HEK293T (cell line): ENCODE measurements at regions not wholly inside any gene's neighbourhood (a gene's known extent, or its start where the extent isn't known, plus 50 kb on each side); places are given as distances from the start of the nearest gene placed in this dataset.

Experiments used
- CTCF ChIA-PET: fragments of 350-600 bp; formaldehyde crosslinking; extraction: SDS; loops from one replicate; lab custom pipeline; 2021; ENCODE audit warnings: antibody characterized with exemption, inconsistent platforms; lab: Yijun Ruan, JAX
- POLR2A ChIA-PET: fragments of 350-600 bp; formaldehyde crosslinking; extraction: SDS; loops from one replicate; lab custom pipeline; 2020; ENCODE audit warnings: antibody characterized with exemption, inconsistent platforms; lab: Yijun Ruan, JAX
- DNase-seq: peaks from one replicate; pipeline ENCODE4 v3.0.0; 2012; ENCODE audit warnings: mixed read lengths; ENCODE audit errors: extremely low spot score
- ARNT ChIP-seq: fragments of 450-650 bp; IDR thresholded peaks from 2 replicates; pipeline ENCODE4 v1.6.1; 2017; ENCODE audit warnings: mild to moderate bottlenecking
- BHLHE40 ChIP-seq: fragments of 450-650 bp; IDR thresholded peaks from 2 replicates; pipeline ENCODE4 v1.6.1; 2016; ENCODE audit warnings: mild to moderate bottlenecking, moderate library complexity, borderline replicate concordance
- CTBP1 ChIP-seq: fragments of 450-650 bp; IDR thresholded peaks from 2 replicates; pipeline ENCODE4 v1.6.1; 2016; ENCODE audit warnings: borderline replicate concordance
- ELF4 ChIP-seq: fragments of 450-650 bp; IDR thresholded peaks from 2 replicates; pipeline ENCODE4 v1.6.1; 2017; ENCODE audit warnings: antibody characterized with exemption
- FOXA1 ChIP-seq: fragments of 450-650 bp; IDR thresholded peaks from 2 replicates; pipeline ENCODE4 v1.6.1; 2016; ENCODE audit warnings: mild to moderate bottlenecking
- FOXK2 ChIP-seq: fragments of 450-650 bp; IDR thresholded peaks from 2 replicates; pipeline ENCODE4 v1.6.1; 2016; ENCODE audit warnings: mild to moderate bottlenecking
- FOXM1 ChIP-seq: fragments of 450-650 bp; IDR thresholded peaks from 2 replicates; pipeline ENCODE4 v1.6.1; 2017; ENCODE audit warnings: mild to moderate bottlenecking, borderline replicate concordance
- HDGF ChIP-seq: fragments of 450-650 bp; IDR thresholded peaks from 2 replicates; pipeline ENCODE4 v1.6.1; 2017; ENCODE audit warnings: antibody characterized with exemption, borderline replicate concordance
- L3MBTL2 ChIP-seq: fragments of 450-650 bp; conservative IDR thresholded peaks from 2 replicates; pipeline ENCODE4 v1.6.1; 2016; ENCODE audit warnings: mild to moderate bottlenecking
- LEF1 ChIP-seq: fragments of 450-650 bp; IDR thresholded peaks from 2 replicates; pipeline ENCODE4 v1.6.1; 2017; ENCODE audit warnings: mild to moderate bottlenecking, borderline replicate concordance
- NFRKB ChIP-seq: fragments of 450-650 bp; IDR thresholded peaks from 2 replicates; pipeline ENCODE4 v1.6.1; 2016; ENCODE audit warnings: mild to moderate bottlenecking, moderate library complexity
- SP1 ChIP-seq: fragments of 450-650 bp; IDR thresholded peaks from 2 replicates; pipeline ENCODE4 v1.6.1; 2017
- SUZ12 ChIP-seq: fragments of 450-650 bp; IDR thresholded peaks from 2 replicates; pipeline ENCODE4 v1.6.1; 2016; ENCODE audit warnings: mild to moderate bottlenecking
- TARDBP ChIP-seq: fragments of 450-650 bp; IDR thresholded peaks from 2 replicates; pipeline ENCODE4 v1.6.1; 2016
- ZNF384 ChIP-seq: fragments of 450-650 bp; IDR thresholded peaks from 2 replicates; pipeline ENCODE4 v1.6.1; 2016
- TF ChIP-seq, protein P1 (sequence below): fragments of 450-650 bp; IDR thresholded peaks from 2 replicates; pipeline ENCODE4 v1.6.1; 2016

DNA sequence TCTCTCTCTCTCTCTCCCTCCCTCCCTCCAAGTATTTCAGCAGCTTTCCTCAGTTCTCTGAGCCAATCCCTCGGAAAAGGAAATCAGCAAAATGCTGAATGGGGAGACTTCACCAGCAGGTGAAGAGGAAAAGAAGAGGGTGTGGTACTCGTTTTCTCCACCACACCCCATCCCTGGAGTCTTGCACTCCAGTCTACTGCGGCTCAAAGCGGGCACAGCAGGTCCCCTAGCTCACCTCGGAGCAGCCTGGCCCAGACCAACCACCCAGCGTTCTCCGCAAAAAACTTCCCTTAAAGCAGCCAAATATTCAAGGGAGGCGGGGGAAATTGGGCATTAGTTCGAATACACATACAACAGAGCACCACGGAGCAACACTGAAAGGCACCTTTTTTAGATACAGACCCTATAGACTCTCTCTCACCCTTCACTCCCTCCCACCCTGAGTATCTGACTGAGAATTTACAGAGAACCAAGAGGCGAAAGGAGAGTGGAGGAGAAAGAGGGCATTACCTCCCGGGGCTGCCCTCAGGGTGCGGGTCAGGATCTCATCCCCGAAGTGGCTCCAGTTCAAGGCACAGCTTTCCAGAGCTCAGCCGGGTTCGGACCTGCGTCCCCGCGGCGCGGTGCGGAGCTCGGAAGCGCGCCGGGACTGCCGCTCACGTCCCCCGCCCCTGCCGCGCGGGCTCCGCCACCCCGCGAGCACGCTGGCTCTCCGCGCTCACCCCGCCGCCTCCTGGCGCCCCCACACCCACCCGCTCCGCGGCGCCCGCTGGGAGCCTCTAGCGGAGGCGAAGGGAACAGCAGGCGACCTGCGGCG, 1638.5 kb upstream of the C9orf72 start:
- POLR2A ChIA-PET = no interaction called here
- CTCF ChIA-PET = interaction anchor here (0.7 to 1.1 kb wide), 2 partner anchors 8 to 426 kb away, joined by 3 read pairs; no protein-coding TSS in a partner anchor
- TF ChIP-seq TARDBP (no peak), SP1 (no peak), ARNT (no peak), SUZ12 (no peak), LEF1 (no peak), ZNF384 (no peak), L3MBTL2 (no peak), HDGF (no peak), FOXK2 (no peak), BHLHE40 (no peak), FOXA1 (no peak), CTBP1 (no peak), NFRKB (no peak), FOXM1 (no peak; the same call in 1 of the 2 replicates)
- TF ChIP-seq, protein P1, sequence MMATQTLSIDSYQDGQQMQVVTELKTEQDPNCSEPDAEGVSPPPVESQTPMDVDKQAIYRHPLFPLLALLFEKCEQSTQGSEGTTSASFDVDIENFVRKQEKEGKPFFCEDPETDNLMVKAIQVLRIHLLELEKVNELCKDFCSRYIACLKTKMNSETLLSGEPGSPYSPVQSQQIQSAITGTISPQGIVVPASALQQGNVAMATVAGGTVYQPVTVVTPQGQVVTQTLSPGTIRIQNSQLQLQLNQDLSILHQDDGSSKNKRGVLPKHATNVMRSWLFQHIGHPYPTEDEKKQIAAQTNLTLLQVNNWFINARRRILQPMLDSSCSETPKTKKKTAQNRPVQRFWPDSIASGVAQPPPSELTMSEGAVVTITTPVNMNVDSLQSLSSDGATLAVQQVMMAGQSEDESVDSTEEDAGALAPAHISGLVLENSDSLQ = no peak
- peak; percentile 69 for DNase-seq

DNA sequence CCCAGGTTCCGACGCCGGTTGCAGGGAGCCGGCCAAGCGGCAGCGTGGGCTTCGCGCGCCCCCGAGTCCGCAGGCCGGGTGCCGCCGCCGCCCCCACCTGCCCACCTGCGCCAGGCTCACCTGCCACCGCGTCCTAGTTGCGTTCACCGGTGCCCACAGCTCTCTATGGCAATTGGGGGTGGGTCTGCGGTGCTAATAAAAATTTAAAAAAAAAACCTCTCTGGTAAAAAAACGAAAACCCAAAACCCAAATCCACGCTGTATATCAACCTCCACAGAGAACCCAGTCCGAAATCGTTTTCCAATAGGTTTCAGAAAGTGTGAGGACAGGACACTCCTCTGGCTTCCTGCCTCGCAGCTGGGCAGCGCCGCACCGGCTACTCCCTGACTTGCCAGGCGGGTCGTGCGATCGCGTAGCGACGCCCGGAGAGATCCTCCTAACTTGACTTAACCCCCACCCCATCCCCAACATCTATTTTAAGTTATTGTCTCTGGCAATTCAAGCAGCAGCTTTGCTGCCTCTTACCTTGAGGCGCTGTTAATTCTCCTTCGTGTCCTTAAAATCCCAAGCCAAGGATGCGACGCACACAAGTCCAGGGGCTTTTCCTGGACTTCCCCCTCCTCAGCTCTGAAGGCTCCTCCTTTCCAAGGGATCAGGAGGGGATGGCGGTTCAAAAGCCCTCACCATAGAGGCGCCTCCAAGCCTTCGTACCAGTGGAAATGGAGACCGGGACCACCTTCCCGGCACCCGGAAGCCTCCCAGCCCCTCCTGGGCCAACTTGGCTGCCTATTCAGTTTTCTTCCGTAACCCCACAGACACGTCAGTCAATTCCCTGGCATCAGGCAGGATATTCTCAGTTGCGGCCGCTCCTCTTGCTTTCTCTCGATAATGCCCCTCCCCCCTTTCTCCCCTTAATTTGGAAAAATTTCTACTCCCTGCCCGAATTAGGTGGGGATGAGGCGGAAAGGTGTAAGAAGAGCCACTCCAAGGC, 1639.4 kb upstream of the C9orf72 start:
- TF ChIP-seq L3MBTL2 = no peak
- no peak for TF ChIP-seq ZNF384
- TF ChIP-seq TARDBP = no peak
- POLR2A ChIA-PET = no interaction called here
- CTCF ChIA-PET = no interaction called here
- DNase-seq = peak; percentile 15

DNA sequence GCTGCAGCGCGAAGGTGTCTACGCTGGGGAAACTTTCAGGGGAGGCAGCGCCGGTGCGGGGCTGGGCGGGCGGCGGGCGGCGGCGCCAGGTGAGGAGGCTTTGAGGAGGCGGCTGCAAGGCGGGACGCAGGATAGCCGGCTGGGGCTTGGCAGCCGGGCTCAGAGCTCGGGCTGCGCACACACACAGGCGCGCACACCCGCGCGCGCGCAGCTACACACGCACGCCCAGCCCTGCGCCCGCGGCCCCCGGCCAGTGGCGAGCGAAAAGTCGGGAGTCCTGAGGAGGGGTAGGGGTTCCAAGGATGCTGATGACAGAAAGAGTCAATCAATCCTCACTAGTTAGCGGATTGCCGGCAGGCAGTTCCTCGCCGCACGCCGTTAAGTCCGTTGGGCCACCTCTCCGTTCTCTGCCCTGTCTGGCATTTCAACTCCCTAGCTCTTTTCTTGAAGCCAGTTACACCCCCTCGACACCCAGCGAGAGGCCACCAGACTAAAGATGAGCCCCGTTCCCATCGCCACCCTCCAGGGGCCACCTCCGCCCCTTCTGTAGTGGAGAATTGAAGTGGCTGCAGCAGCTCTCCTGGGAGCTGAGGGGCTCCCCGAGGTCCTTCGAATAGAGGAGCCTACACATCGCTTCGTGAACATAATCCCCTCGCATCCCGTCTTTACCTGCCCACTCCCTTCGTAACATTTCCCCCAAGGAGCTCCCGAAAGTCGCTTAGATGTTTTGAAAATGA, 1640.3 kb upstream of the C9orf72 start, which contains the start of gene LINGO2:
Gene LINGO2, minus strand, starts transcription at position 185 of the 737 bp plus-strand sequence.
- POLR2A ChIA-PET = no interaction called here
- peak; percentile 25 for DNase-seq
- CTCF ChIA-PET = interaction anchor here (0.5 kb wide), 1 partner anchor 229 kb away, joined by 3 read pairs; no protein-coding TSS in a partner anchor
- no peak for TF ChIP-seq FOXA1
- TF ChIP-seq L3MBTL2 = peak; percentile 99
- TF ChIP-seq CTBP1 = no peak
- no peak for TF ChIP-seq SP1
- TF ChIP-seq, protein P1 = no peak
- TF ChIP-seq ARNT = no peak
- TF ChIP-seq BHLHE40 = no peak
- peak; percentile 58 for TF ChIP-seq FOXM1
- no peak for TF ChIP-seq LEF1

DNA sequence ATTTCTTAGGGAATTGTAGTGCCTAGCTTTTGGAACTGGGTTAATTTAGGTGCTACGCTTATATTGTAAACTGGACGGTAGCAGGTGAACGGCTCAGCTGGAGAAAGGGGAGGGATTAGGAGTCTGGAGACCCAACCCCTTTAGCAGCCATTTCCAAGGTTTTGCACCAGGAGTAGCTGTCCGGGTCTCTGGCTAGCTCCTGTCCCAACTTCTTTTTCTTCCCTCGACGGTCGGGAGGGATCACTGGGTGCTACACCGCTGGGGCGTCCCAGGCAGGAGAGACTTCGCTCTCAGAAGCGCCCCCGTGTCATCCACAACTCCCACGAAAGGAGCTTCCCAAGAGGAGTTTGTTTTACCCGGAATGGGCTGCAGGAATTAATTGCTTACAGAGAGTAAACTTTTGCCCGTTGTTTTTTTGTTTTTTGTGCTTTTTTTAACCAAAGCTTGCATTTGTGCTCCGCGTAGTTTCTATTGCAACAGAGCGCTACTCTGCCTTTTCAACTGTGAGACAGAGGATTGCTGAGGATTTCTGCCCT, 1640.9 kb upstream of the C9orf72 start:
- ChIA-PET CTCF (interaction anchor here (0.5 kb wide), 1 partner anchor 229 kb away, joined by 3 read pairs; no protein-coding TSS in a partner anchor), POLR2A (no interaction called here)
- peak; percentile 51 for DNase-seq
- no peak for TF ChIP-seq TARDBP
- TF ChIP-seq, protein P1 = no peak
- TF ChIP-seq SUZ12 = no peak
- TF ChIP-seq ELF4 = no peak
- TF ChIP-seq SP1 = no peak
- no peak for TF ChIP-seq CTBP1
- TF ChIP-seq FOXK2 = no peak
- no peak for TF ChIP-seq ZNF384
- TF ChIP-seq LEF1 = no peak
- TF ChIP-seq BHLHE40 = no peak
- TF ChIP-seq ARNT = no peak
- no peak for TF ChIP-seq FOXA1

DNA sequence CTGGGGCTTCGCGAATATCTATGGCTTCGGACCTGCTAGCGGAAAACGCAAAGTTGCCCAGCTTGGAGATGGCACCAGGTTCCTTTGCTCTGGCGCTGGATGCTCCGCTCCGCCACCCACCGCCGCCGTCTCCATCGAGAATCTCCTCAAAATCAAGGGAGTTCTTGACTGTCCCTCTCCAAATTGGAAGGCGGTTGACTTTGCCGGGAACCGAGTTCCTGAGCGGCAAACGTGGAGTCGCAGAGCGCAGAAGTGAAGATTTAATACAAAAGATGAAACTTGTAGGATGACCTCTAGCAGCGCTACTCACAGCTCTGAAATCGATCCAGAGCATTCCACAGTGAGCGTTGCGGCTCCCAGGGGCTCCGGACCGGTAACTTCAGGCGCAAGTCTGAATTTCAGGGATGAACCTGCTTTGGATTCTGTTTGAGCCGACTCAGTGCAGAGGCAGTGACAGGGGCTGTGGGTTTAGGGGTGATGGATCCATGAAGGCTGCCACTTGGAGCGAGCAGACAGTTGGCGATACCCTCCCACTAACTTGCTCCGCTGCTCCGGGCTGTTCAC, 1641.5 kb upstream of the C9orf72 start:
- CTCF ChIA-PET = interaction anchor here (0.7 kb wide), 1 partner anchor 533 kb away, joined by 3 read pairs; no protein-coding TSS in a partner anchor
- DNase-seq = no peak
- POLR2A ChIA-PET = no interaction called here
- TF ChIP-seq BHLHE40 = no peak
- TF ChIP-seq SUZ12 = no peak
- no peak for TF ChIP-seq SP1
- no peak for TF ChIP-seq L3MBTL2
- no peak for TF ChIP-seq CTBP1
- no peak for TF ChIP-seq FOXK2
- TF ChIP-seq LEF1 = no peak
- no peak for TF ChIP-seq FOXM1
- TF ChIP-seq, protein P1 = no peak
